RPMI8226 (cell line): ENCODE measurements at regions not wholly inside any gene's neighbourhood (a gene's known extent, or its start where the extent isn't known, plus 50 kb on each side); places are given as distances from the start of the nearest gene placed in this dataset.

ENCODE experiments used
- DNase-seq: peaks from one replicate; pipeline ENCODE4 v3.0.0-alpha.2; 2015

DNA sequence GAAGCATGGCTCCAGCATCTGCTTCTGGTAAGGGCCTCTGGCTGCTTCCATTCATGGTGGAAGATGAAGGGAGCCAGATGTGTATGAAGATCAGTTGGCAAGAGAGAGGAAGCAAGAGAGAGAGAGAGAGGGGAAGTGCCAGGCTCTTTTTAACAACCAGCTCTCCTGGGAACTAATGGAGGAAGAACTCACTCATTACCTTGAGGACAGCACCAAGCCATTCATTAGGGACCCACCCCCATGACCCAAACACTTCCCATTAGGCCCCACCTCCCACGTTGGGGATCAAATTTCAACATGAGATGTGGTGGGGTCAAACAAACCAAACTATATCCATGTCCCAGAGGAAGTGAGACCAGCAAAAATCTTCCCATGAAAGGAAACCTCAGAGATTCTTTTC lies 124.8 kb upstream of the SIX2 start:
- DNase-seq = no peak

DNA sequence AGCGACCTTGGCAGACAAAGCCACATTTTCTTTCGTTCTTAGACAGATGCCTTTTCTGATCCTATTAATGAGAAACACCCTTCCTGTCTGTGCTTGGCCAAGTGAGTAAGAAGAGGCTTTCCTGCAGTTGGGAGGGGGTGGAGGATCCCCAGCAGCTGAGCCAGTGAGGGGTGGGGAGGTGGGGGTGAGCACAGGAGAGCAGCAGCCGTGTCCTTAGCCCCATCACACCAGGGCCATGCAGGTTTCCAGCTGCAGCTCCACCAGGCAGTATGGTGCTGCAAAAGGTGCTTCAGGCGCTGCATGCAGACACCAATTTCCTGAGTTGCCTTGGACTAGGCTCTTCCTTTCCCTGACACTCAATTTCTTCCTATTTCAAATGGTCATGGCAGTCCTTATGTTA lies 123.3 kb upstream of the SIX2 start:
- DNase-seq = no peak

DNA sequence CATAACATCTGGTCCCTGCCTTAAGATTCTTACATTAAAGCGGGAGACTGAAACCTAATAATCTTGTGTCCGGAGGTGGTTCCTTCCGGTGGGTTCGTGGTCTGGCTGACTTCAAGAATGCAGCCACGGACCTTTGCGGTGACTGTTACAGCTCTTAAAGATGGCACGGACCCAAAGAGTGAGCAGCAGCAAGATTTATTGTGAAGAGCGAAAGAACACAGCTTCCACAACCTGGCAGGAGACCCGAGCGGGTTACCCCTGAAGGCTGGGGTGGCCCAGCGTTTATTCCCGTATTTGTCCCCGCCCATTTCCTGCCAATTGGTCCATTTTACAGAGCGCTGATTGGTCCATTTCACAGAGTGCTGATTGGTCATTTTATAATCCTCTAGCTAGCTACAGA lies 122.3 kb upstream of the SIX2 start:
- DNase-seq = no peak

DNA sequence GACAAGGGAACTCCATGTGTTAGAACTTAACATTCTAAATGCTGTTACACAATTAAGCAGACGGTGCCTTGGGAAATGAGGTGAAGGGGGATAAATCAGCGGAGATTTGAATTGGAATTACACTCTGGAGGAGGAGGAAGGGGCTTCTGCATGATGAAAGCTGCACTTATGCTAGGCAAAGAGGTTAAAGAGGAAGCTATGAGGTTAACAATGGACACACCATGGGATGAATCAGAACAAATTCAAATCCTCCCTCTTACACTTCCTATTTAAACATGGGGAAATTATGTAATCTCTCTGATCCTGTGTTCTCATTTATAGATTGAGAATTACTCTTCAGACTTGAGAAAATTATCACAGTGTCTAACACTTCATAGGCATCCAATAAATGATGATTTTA lies 121.5 kb upstream of the SIX2 start:
- no peak for DNase-seq

DNA sequence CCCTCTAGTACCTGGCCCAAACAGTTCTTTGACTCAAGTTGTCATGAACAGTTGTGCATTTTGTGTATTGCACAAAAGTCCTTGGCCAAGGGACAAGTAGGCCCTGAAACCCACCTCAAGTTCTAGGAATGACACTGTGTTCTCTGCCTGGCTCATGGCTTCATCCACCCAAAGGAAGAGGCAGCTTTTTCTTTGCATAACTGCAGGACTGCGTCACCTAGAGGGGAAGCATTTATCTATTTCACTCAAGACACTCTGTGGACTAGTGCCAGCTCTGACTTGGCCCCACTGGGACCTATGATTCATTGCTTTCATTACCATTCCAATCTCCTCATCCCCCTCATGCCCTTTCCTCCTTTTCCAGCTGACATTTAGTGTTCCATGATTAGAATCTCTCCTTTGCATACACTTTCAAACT lies 119.3 kb upstream of the SIX2 start:
- no peak for DNase-seq

DNA sequence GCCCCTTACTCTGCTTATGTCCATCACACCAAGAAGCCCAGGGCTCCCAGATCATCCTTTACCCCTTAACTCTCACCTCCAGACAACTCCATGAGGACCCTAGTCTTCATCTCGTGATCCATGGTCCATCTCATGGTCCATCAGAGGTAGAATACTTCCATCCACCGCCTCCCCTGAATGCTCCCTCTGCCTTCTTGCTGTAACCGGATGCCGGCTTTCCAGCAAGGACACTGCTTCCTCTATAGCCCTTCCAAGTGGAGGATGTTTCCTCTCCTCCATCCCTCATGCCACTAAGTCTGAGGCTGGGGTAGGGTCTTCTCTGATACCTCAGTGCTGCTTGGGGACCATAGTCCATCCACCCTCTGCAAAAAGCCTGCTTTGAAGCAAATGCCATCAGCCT lies 118.6 kb upstream of the SIX2 start:
- no peak for DNase-seq

DNA sequence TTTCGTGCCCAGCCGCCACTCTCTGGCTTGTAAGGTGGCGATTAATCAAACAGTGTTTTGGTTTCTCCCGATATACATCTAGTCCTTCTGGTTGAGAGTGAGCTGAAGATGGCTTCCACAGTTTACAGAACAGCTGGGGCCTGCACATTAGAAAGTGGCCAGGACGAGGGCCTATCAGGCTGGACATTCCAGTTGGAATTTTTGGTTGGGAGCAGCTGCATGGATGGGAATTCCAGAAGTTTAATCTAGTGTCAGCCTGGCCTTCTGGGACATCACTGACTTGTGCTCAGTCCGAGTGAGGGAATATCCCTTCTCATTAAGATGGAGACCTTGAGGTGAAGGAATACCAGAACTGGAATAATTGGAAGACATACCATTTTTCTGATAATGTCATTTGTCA lies 118.1 kb upstream of the SIX2 start:
- no peak for DNase-seq

DNA sequence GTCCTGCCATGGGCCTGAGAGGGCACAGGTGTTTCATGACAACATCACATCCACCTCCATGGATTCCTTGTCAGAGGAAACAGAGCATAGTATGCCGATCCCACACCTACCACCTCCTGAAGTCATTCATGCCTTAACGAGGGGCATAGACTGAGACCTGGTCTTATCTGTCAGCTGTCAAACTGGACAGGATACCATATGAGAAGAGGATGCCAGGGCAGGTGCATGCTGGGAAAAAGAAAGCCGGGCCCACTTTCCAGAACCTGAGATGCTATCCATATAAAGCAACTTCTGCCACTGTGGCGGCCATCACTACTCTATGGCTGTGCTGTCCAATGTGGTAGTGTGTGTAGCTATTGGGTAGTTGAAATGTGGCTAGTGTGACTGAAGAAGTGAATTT lies 116.0 kb upstream of the SIX2 start:
- DNase-seq = no peak

DNA sequence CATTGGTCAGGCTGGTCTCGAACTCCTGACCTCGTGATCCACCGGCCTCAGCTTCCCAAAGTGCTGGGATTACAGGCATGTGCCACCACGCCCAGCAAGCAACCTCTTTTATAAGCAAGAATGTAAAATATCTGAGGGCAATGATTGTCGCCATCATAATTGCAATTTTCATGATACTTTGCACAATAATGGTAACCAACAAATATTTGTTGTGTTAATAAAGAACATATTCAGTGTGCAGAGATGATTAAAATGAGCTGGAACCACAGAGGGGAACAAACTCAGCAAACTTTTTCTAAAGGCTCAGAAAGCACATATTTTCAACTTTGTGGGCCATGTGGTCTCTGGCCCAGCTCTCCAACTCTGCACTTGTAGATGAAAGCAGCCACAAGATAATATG lies 115.2 kb upstream of the SIX2 start:
- no peak for DNase-seq

DNA sequence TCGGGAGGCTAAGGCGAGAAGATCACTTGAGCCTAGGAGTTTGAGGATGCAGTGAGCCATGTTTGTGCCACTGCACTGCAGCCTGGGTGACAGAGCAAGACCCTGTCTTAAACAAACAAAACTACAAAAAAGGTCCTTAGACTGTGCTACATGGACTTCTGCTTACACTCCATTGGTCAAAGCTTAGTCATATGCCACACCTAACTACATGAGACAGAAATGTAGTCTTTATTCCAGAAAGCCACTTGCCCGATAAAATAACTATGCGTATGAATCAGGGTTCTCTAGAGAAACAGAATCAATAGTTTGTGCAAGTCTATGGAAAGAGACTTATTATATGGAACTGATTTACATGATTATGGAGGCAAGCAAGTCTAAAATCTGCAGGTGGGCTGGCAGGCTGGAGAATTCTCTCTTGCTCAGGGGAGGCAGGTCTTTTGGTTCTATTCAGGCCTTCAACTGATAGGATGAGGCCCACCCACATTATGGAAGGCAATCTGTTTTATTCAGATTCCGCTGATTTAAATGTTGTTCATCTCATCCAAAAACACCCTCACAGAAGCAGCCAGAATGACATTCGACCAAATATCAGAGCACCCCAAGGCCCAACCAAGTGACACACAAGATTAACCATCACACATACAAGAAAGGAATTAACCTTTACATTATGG lies 114.4 kb upstream of the SIX2 start:
- DNase-seq = no peak

DNA sequence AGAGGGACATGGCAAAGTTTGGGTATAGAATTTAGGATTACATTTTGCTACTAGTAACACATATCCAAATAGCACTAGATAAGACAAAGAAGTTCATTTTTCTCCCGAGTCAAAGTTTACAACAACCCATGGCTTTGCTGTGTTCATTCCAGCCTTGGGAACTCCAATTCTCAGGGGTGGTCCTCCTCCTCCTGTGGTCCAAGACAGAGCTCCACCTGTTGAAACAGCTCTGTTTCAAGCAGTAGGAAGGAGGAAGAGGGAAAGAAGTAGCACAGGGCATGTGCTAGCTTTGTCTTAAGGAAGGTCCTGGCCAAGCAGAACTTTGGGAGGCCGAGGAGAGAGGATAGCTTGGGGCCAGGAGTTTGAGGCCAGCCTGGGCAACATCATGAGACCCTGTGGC lies 113.8 kb upstream of the SIX2 start:
- DNase-seq = no peak

DNA sequence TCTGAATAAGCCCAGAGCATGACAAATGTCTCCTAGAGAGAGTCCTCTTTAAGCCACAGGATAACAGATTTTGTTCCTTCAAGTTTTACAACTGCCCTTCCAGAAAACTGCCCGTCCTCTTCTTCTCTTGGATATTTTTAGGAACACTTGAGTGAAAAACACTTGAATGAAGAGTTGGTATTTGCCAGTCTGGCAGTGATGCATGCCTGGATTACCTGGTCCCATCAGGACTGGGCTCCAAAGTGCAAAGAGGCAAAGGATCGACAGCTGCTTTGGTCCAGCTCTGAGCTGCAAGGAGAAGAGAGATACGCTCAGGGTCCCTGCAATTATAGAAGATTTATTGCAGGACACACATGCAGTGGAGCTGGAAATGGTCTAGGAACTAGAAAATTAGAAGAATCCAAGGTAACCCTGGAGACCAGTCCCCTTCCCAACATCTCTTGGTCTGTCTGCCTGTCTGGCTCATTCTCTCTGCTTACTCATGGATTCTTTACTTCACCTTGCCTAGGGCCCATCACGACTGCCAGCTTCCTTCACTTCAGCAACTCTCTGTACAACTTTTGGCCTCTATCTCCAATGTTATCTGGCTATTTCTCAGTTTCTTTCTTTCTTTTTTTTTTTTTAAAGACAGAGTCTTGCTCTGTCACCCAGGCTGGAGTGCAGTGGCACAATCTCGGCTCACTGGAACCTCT lies 112.1 kb upstream of the SIX2 start:
- no peak for DNase-seq

DNA sequence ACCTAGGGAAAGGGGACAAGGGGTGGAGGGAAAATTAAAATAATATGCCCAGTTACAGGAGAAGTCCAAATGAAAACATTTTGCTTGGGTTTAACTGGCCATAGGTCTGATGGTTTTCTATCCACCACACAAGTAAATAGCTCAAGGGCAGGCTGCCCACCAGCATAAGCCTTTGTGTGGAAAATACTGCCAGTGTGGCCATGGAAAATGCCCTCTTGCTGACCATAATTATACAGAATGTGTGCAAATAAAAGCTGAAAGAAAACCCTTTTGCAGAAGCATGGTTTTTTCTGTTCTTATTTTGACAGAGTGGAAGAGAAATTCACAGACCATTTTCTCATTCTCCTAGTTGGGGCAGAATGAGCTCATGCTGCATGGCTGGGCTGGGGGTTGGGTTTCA lies 111.3 kb upstream of the SIX2 start:
- no peak for DNase-seq

DNA sequence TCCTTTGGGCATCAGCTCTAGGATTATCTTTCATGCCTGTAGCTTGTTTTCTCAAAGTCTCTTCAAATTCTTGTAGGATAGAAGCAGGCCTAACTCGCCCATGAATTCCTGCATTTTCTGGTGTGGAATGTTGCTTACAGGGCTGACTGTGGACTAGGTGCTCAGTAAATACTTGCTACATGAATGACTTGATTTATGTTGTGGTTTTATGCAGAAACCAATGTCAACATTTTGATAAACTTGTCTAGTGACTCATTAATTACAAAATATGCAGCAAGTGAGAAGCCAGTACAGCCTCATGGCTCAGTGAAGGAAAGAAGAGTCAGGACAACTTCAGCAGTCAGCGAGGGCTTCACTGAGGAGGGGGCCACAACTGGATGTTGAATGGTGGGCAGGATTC lies 110.6 kb upstream of the SIX2 start:
- no peak for DNase-seq

DNA sequence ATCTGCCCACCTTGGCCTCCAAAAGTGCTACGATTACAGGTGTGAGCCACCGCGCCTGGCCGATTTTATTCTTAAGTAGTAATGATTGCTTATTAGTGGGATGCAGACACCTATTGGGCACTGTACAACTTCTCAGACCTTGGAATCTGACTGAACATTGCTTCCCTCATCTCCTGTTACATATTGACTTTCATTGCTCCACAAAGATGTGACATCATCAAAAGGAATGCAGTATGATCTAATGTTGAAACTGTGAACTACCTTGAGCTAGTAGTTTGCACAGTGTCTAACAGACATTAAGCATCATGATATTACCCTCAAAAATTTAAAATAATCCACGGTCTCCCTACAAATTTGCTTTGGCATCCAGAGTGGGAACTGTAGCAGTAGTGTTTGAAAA lies 109.8 kb upstream of the SIX2 start:
- no peak for DNase-seq

DNA sequence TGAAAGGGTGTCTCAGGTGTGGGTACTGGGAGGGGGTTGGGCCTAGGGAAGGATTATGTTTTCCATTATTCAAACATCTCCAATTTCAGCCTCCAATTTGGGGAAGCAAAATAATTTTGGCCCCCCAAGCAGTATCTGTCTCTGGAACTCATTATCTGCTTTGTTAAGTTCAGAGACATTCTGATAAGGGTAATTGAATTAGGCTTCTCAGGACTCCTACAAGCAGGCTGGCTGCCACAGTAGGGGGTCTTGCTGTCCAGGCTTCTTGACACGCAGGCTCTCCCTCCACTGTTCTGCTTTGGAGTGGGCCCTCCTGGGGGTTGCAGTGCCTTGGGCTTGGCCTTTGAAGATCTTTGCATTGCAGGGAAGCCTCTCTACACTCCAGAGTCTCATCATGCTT lies 108.1 kb upstream of the SIX2 start:
- DNase-seq = no peak

DNA sequence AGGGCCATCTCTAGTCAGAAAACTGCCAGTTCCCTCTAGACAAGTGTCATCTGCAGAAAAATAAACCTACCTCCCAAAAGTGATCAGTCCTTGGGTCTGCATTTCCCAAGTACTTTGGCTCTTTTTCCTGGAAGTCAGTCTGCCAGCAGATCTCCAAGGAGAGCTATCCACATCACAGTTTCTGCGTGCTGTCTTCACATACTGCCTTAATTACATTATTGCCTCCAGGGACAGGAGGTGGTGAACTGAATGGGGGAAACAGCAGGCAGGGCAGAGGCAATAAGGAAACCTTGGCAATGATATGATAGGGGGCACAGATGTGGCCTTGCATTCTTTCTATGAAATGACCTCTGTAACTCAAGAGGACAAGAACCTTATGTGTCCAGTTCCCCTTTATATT lies 105.9 kb upstream of the SIX2 start:
- no peak for DNase-seq

DNA sequence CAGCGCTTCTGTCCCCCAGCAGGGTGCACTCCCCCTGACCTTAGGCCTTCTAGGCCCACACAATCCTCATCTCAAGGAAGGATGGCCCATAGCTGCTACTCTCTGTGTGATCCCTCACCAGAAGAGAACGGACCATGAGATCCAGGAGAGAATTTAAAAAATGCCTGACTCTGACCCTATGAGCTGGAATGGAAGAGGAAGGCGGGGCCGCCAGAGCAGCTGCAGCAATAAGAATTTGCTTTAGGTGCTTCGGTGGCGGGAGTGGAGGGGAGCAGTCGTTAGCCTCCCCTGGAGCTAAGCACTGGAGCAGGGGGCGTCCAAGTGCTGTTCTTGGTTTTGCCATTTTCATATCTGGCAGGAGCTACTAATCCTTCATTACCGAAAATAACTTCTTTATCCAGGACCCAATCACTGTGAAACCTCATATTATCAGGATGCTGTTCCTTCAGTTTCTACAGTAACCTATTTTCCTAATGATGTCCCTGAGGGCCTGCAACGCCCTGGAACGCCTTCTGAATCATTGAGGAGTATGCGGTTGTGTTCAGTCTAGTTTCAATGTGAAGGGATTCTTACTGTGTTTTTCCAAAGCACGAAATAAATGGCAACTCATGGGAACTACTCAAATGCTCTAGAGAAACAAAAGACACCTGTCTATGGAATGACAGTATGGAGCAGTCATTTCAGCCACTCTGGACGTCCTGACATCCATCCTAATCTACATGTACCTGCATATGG lies 105.1 kb upstream of the SIX2 start:
- no peak for DNase-seq

DNA sequence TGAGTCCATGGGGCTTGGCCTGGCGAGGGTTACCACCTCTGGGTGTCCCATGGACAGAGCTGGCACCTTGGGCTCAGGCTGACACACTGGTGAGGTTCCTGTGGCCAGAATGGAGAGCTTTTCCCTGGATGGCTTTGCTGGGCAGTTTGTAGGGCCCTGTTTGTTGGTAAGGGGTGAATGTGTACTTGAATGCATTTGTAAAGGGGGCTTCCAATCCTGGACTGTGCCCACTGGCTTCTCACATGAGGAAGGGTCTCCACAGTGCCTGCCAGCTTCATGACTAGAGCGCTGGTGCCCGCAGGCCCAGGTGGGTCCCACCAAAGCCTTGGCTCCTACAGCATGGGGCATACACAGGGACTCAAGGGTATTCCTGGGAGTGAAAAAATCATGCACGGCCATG lies 103.5 kb upstream of the SIX2 start:
- DNase-seq = no peak

DNA sequence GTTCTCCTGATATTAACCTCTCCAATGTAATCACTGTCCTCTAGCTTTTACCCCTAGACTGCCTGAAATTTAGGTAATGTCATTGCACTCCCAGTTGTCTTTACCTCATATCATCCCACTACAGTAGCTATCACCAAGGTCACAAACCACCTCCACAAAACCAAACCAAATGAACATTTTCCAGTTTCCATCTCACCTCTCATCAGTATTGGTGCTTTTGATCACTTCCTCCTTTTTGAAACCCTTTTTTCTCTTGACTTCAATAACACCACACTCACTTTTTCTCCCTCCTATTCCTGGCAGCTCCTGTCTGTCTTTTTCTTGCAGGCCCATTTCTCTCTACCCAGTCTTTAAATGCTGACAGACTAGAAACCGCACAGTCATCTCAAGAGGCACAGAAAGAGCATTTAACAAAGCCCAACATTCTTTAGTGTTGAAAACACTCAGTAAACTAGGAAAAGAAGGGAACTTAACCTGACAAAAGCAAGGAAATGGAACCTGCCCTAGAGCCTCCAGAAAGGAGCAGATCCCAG lies 95.9 kb upstream of the SIX2 start:
- DNase-seq = no peak

DNA sequence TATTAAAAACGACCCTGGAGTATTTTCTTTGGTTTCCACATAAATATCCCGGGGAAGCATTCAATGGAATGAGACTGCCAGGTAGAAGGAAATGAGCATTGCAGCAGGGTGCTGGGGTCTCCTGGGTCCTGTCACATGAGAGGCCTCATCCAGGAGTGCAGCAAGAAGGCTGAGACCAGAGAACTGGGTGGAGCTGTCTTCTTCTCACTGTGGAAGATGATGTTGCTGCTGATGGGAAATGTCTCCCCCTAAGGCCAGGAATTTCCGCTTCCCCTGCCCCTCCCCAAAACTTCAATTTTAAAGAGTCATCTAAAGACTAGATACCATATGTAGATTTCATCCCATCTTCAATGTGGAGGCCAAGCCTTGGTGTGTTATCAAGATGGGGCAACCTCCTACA lies 95.2 kb upstream of the SIX2 start:
- DNase-seq = no peak

DNA sequence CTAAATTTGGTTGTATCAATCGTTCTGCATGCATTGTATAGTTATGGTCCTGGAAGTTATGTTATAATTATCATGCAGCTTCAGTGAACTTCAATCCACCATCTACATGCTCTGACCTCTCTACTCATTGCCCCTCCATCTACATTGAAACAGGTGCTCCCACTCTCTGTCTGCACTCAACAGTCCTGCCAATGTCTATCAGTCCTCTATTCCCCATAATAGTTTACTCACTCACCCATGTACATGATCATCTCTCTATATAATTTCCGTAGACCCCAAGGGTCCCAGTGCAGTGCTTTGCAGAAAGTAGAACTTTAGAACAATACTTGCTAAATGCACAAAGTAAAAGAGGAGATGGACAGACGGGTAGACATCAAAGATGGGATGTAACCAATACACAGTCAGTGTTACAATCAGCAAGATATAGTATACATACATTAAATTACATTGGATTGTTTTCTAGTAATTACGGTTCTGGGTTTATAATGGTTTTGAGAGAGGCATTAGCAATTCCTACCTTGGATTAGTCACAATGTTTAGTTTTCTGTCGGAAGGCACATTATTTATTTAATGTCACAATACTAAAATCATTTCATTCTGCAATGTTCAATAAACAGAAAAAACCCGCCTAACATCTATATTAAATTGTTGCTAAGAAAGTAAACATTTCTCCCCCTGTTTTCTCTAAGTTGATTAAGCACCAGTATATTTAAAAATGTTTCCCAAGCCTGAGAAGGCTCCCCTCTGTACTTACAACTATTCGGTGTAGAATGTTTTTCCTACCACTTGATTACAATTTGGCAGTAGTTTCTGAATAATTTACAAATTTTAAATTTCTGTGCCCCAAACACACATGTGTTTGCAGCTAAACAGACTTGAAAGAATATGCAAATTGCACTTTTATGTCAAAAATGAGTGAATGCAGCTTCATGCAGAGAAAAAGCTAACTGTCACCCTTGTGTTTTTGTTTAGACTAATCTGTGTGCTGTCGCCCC lies 94.4 kb upstream of the SIX2 start:
- DNase-seq = no peak

DNA sequence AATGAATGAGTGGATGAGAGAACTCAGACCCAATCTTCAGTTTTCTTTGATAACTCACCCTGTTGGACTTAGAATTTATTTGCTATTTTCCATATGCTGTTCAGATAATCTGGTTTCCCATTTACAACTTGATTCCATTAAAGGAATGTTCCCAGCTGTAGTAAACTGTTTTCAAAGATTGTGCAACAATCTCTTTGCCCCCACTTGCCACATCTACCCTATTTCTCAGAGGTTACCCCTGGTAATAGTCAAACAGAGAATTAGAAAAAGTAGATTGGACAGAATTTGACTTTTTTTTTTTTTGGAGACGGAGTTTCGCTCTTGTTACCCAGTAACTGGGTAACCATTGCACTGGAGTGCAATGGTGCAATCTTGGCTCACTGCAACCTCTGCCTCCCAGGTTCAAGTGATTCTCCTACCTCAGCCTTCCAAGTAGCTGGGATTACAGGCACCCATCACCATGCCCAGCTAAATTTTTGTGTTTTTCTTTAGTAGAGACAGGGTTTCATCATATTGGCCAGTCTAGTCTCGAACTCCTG lies 93.4 kb upstream of the SIX2 start:
- DNase-seq = no peak
